Activated CD4-positive, alpha-beta T cell treated with anti-CD3 and anti-CD28 coated beads, Interleukin-2, amount 50 U/mL, for 4 hours (primary cell): ENCODE measurements at regions not wholly inside any gene's neighbourhood (a gene's known extent, or its start where the extent isn't known, plus 50 kb on each side); places are given as distances from the start of the nearest gene placed in this dataset.

Experiments used
- DNase-seq, 2 experiments: peaks; one replicate each; pipeline ENCODE4 v3.0.0-alpha.2; 2020

DNA sequence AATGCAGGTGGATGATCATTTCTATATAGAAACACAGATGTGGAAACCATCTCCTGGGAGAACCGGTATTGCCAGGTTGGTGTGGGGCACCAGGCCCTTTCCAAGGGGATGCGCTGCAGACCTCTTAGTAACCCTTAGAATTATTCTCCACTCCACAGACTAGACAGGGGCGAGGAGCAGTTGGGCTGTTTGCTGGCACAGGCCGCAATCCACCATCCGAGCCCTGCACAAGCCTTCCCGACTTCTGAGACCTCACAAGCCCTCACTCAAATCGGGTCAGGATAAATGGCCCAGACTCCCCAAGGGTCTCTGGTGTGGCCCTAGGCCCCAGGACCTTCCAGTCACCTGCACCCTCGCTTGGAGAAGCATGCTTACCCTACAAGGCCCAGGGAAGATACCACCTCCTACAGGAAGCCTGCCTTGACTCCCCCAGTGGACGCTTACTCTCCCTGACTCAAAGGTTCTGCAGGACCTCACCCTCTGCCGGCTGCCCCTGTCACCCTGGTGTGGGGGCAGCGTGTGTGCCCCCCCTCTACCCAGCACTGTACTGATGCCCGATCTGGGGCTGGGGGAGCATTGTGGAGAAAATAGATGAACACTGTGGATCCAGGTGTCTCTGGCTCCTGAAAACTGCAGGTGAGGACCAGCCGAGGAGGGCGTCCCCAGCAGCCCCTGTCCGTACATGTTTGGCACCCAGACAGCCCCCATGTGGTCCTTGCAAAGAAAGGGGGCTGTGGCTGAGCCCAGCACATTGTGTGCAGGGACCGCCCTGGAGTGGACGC is 49.8 kb upstream of the ACSF3 start:
- DNase-seq, result no peak
